Breast epithelium (tissue), 4 donors: ENCODE measurements at regions not wholly inside any gene's neighbourhood (a gene's known extent, or its start where the extent isn't known, plus 50 kb on each side); places are given as distances from the start of the nearest gene placed in this dataset.
"Not testable (repeated sequence)": the region's sequence is repeated elsewhere in the genome, so short reads cannot be mapped to it uniquely, and the experiment has no call there.

Experiments used
- DNase-seq, 2 donors: peaks; one replicate each; pipeline ENCODE4 v3.0.0-alpha.2; 2019; ENCODE audit warnings: low spot score in 2 of 2
- H3K27ac ChIP-seq, 2 donors: fragments of 200-600 bp; sonication (generic) in 1 of 2; one replicate each; pipeline ENCODE4 v1.5.1; 2016 to 2019; ENCODE audit warnings: mild to moderate bottlenecking in 1 of 2
- H3K27me3 ChIP-seq, 2 donors: fragments of 200-600 bp; sonication (generic) in 1 of 2; one replicate each; pipeline versions ENCODE4 v1.5.1 to v1.6.0; 2017 to 2019; ENCODE audit warnings: control low read depth in 1 of 2, mild to moderate bottlenecking in 1 of 2
- H3K36me3 ChIP-seq: fragments of 200-600 bp; one replicate; pipeline ENCODE4 v1.5.1; 2019
- H3K4me1 ChIP-seq, 2 donors: fragments of 200-600 bp; sonication (generic); one replicate each; pipeline ENCODE4 v1.5.1; 2016 to 2019; ENCODE audit warnings: control low read depth in 1 of 2
- H3K4me3 ChIP-seq, 3 donors: fragments of 200-600 bp; sonication (generic); 1 replicate in 2 of 3; 2 replicates in 1 of 3; pipeline ENCODE4 v1.5.1; 2016 to 2019; ENCODE audit warnings: mild to moderate bottlenecking in 3 of 3, moderate library complexity in 2 of 3
- H3K9me3 ChIP-seq, 2 donors: fragments of 200-600 bp; sonication (generic) in 1 of 2; one replicate each; pipeline ENCODE4 v1.5.1; 2016 to 2019; ENCODE audit warnings: control low read depth in 1 of 2
- POLR2A ChIP-seq: fragments of 450-650 bp; IDR thresholded peaks from one replicate; pipeline ENCODE4 v1.6.1; 2016; ENCODE audit warnings: antibody characterized with exemption, mild to moderate bottlenecking, moderate library complexity
- POLR2AphosphoS5 ChIP-seq, 3 donors: sonication (generic); formaldehyde crosslinking; IDR thresholded peaks; one replicate each; pipeline ENCODE4 v1.6.1; 2017; ENCODE audit warnings: antibody characterized with exemption in 3 of 3
- intact Hi-C: fragments of 100-400 bp; cut with DNase I; formaldehyde crosslinking; loops from one replicate; pipeline ENCODE4 v1.15.1; 2023; ENCODE audit warnings: low total_unique reads
- TF ChIP-seq, protein P1 (sequence below), 3 donors: fragments of 450-650 bp; IDR thresholded peaks; one replicate each; pipeline ENCODE4 v1.5.1; 2016 to 2017; ENCODE audit warnings: antibody characterized with exemption in 3 of 3, mild to moderate bottlenecking in 3 of 3, moderate library complexity in 3 of 3

DNA sequence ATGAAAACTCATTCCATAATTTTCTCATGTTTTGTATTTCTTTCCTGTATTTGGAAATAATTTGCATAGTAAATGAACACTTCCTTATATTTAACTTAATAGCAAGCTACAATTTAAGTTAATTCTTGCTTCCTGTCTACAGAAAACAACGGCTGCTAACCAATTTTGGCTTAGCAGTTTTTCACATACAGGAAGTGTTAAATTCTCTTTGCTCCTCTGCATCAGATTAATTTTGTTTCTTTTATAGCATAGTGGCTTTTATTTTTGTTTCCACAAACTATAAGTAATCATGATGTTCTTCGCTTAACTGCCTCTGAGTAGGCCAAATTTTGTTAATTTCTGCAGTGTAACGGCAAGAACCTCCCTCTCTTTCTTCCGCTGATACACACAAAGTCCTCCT, 182.9 kb downstream of the ALX1 start:
- Histone ChIP-seq H3K9me3 (no peaks in the 10 kb centered on the region), H3K27ac (no peak overlapping the region), H3K36me3 (no peaks in the 10 kb centered on the region), H3K4me1 (no peaks in the 10 kb centered on the region), H3K4me3 (no peak overlapping the region), H3K27me3 (no peaks in the 10 kb centered on the region)
- no peak for DNase-seq
- TF ChIP-seq, protein P1, sequence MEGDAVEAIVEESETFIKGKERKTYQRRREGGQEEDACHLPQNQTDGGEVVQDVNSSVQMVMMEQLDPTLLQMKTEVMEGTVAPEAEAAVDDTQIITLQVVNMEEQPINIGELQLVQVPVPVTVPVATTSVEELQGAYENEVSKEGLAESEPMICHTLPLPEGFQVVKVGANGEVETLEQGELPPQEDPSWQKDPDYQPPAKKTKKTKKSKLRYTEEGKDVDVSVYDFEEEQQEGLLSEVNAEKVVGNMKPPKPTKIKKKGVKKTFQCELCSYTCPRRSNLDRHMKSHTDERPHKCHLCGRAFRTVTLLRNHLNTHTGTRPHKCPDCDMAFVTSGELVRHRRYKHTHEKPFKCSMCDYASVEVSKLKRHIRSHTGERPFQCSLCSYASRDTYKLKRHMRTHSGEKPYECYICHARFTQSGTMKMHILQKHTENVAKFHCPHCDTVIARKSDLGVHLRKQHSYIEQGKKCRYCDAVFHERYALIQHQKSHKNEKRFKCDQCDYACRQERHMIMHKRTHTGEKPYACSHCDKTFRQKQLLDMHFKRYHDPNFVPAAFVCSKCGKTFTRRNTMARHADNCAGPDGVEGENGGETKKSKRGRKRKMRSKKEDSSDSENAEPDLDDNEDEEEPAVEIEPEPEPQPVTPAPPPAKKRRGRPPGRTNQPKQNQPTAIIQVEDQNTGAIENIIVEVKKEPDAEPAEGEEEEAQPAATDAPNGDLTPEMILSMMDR (IDR thresholded peaks at IDR 0.05): no peak
- TF ChIP-seq POLR2A: no peak
- no peak for TF ChIP-seq POLR2AphosphoS5 (IDR thresholded peaks at IDR 0.05)
- intact Hi-C loops: no loop called here

DNA sequence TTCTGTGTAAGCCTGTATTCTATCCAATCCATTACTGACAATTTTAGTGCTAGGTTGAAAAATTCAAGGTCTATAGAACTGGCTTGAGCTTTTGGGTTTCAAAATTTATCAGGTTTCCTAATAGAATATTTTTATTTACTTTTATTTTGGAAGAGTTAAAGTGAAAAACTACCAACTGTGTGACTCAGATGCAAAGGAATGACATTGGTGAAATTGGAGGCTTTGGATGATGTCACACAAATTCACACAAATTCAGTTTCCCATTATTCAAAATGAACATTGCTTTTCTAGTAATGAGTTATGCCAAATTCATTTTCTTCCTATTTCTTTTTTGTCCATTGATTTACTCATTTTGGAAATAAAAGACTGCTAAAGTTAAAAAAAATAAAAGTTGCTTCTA, 186.9 kb downstream of the ALX1 start:
- intact Hi-C loops: no loop called here
- Histone ChIP-seq H3K36me3 (no peaks in the 10 kb centered on the region), H3K27ac (no peak overlapping the region), H3K27me3 (no peaks in the 10 kb centered on the region), H3K4me1 (no peaks in the 10 kb centered on the region), H3K9me3 (no peaks in the 10 kb centered on the region), H3K4me3 (no peak overlapping the region)
- TF ChIP-seq POLR2A (no peak), POLR2AphosphoS5 (IDR thresholded peaks at IDR 0.05) (no peak)
- TF ChIP-seq, protein P1 (IDR thresholded peaks at IDR 0.05): no peak
- no peak for DNase-seq

DNA sequence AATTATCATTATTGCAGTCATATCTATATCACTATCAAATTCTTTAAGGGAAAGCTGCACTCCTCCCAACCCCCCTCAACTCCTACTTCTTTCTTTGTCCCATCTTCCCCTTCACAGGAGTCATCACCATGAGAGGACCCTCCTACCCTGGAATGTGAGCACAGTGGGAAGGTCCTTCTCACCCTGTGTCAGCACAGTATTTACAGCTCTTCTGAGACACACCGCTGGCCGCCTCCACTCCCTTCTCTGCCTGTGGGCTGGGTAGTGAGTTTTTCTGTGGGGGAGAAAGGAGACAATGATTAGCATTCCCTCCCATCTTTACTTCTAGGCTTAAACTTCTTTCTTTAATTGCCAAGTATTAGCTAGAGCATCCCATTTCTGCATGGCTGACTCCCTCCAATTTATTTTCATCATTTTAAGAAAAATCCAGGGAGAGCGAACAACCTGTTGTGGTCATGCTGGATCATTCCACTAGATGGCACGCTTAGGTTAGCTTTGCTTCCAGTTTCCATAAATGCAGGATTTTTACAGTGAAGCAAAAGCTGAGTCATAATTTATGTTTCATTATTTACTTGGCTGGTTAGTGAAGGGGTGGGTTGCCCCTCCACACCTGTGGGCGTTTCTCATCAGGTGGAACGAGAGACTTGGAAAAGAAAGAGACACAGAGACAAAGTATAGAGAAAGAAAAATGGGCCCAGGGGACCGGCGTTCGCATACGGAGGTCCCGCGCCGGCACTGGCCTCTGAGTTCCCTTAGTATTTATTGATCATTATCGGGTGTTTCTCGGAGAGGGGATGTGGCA, 188.5 kb downstream of the ALX1 start:
- intact Hi-C loops: no loop called here
- H3K27me3 ChIP-seq: no peaks in the 10 kb centered on the region
- H3K9me3 ChIP-seq: no peaks in the 10 kb centered on the region
- peak in 1 of 2 donors; percentile 20 for DNase-seq
- H3K4me1 ChIP-seq: no peaks in the 10 kb centered on the region
- no peaks in the 10 kb centered on the region for H3K36me3 ChIP-seq
- TF ChIP-seq POLR2AphosphoS5 (IDR thresholded peaks at IDR 0.05): no peak
- TF ChIP-seq, protein P1 (IDR thresholded peaks at IDR 0.05): peak; percentile 38 to 69 (median 62)
- no peak for TF ChIP-seq POLR2A
- no peak overlapping the region for H3K27ac ChIP-seq
- H3K4me3 ChIP-seq: peak overlapping the region; percentile 35 to 59 (median 41)

DNA sequence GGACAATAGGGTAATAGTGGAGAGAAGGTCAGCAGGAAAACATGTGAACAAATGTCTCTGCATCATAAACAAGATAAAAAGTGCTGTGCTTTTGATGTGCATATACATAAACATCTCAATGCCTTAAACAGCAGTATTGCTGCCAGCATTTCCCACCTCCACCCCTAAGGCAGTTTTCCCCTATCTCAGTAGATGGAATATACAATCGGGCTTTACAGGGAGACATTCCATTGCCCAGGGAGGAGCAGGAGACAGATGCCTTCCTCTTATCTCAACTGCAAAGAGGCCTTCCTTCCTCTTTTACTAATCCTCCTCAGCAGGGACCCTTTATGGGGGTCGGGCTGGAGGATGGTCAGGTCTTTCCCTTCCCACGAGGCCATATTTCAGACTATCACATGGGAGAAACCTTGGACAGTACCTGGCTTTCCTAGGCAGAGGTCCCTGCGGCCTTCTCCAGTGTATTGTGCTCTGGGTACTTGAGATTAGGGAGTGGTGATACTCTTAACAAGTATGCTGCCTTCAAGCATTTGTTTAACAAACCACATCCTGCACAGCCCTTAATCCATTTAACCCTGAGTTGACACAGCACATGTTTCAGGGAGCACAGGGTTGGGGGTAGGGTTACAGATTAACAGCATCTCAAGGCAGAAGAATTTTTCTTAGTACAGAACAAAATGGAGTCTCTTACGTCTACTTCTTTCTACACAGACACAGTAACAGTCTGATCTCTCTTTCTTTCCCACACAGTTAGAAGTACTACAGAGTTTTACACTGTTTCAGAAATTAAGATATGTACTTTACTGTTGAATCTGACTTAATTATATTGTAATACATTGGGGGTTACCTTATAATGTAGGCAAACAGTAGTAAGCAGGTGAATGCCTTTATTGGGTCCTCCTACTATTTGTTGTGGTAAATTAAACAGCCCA, 189.4 kb downstream of the ALX1 start:
- H3K4me3 ChIP-seq: peak overlapping the region; percentile 35 to 59 (median 41)
- H3K27ac ChIP-seq, H3K36me3 ChIP-seq, intact Hi-C loops, H3K27me3 ChIP-seq, H3K4me1 ChIP-seq, H3K9me3 ChIP-seq, DNase-seq: not testable (repeated sequence)

DNA sequence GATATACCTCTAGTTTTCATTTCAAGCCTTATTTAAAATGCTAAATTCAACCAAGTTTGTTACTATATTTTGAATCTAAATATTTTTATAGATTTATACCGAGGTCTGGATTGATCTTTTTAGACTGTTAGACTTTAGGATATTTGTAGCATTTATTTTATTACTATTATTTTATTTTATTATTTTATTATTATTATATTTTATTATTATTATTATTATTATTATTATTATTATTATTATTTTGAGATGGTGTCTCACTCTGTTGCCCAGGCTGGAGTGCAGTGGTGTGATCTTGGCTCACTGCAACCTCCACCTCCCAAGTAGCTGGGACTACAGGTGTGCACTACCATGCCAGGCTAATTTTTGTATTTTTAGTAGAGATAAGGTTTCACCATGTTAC, 195.3 kb downstream of the ALX1 start:
- H3K4me1 ChIP-seq, intact Hi-C loops: not testable (repeated sequence)

DNA sequence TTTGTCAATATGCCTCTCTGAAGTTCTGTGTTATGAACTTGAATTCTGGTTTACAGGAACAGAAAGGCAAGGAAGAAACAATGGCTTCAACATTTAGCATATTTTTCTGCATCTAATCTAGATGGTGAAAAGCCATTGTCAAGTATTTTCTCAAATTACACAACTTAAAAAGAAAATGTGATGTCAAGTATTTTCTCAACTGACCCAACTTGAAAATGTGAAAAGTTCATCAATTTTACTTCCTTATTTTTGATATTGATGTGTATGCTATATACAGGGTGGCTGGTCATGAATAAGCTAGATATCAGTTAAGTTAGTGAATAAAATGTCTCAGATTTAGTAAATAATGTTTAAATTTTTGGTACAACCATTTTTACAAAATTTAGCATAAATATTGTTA, 196.7 kb downstream of the ALX1 start:
- no peak for DNase-seq
- no peaks in the 10 kb centered on the region for H3K4me1 ChIP-seq
- no peak for TF ChIP-seq POLR2AphosphoS5 (IDR thresholded peaks at IDR 0.05)
- TF ChIP-seq POLR2A: no peak
- TF ChIP-seq, protein P1 (IDR thresholded peaks at IDR 0.05): no peak
- H3K27ac ChIP-seq: no peak overlapping the region
- H3K36me3 ChIP-seq: no peaks in the 10 kb centered on the region
- no peak overlapping the region for H3K4me3 ChIP-seq
- H3K27me3 ChIP-seq: no peaks in the 10 kb centered on the region
- H3K9me3 ChIP-seq: no peaks in the 10 kb centered on the region
- intact Hi-C loops: no loop called here

More for the DNA sequence above, 195.3 kb downstream of the ALX1 start:
- not testable (repeated sequence) for DNase-seq, H3K27me3 ChIP-seq, H3K9me3 ChIP-seq, H3K36me3 ChIP-seq, H3K27ac ChIP-seq, H3K4me3 ChIP-seq
